ENCODE measurements at regions not wholly inside any gene's neighbourhood (a gene's known extent, or its start where the extent isn't known, plus 50 kb on each side); places are given as distances from the start of the nearest gene placed in this dataset.

GRCh38 chr4:28167411-28167810 is 1306.8 kb downstream of the STIM2 start:
- TF ChIP-seq FOXM1 (IDR thresholded peaks at IDR 0.05; ENCODE audit: low read depth) (no peak), CTCF (IDR thresholded peaks at IDR 0.05) (no peak), RAD21 (IDR thresholded peaks at IDR 0.05; ENCODE audit: low read length) (no peak), NFIC (IDR thresholded peaks at IDR 0.05; ENCODE audit: borderline replicate concordance) (no peak), TEAD4 (IDR thresholded peaks at IDR 0.05; ENCODE audit: borderline replicate concordance, insufficient read depth) (no peak), IRF3 (IDR thresholded peaks at IDR 0.05; ENCODE audit: low read depth, low read length) (no peak), YY1 (IDR thresholded peaks at IDR 0.05; ENCODE audit: low read depth) (no peak)

Measured in SK-N-SH (cell line).